HG02943 (cell line): ENCODE measurements at regions not wholly inside any gene's neighbourhood (a gene's known extent, or its start where the extent isn't known, plus 50 kb on each side); places are given as distances from the start of the nearest gene placed in this dataset.

Experiments used
- ATAC-seq: cut with Tn5 transposase; IDR thresholded peaks from one replicate; pipeline ENCODE4 v1.9.1; 2021; ENCODE audit warnings: mild to moderate bottlenecking, low read depth, moderate library complexity; ENCODE audit not compliant: unreplicated experiment

- no peak for ATAC-seq
Measured at GRCh38 chr4:141395246-141395830, 174.6 kb downstream of the ZNF330 start.

GRCh38 chr4:141395919-141396318, 175.2 kb downstream of the ZNF330 start:
- no peak for ATAC-seq

GRCh38 chr4:141402712-141403111, 182.0 kb downstream of the ZNF330 start:
- ATAC-seq: no peak

- no peak for ATAC-seq
Measured at GRCh38 chr4:141403782-141404181, 183.1 kb downstream of the ZNF330 start.

GRCh38 chr4:141406237-141406636, 185.5 kb downstream of the ZNF330 start:
- ATAC-seq: no peak

GRCh38 chr4:141409556-141409955, 188.9 kb downstream of the ZNF330 start:
- ATAC-seq: no peak

- no peak for ATAC-seq
Measured at GRCh38 chr4:141410839-141411238, 190.1 kb downstream of the ZNF330 start.

GRCh38 chr4:141411936-141412335, 191.2 kb downstream of the ZNF330 start:
- ATAC-seq: no peak

- no peak for ATAC-seq
Measured at GRCh38 chr4:141413366-141413765, 192.7 kb downstream of the ZNF330 start.

GRCh38 chr4:141415651-141416050, 195.0 kb downstream of the ZNF330 start:
- ATAC-seq: no peak

GRCh38 chr4:141416219-141416618, 195.5 kb downstream of the ZNF330 start:
- no peak for ATAC-seq

GRCh38 chr4:141416677-141417363, 196.1 kb downstream of the ZNF330 start:
- no peak for ATAC-seq

GRCh38 chr4:141417387-141417786, 196.7 kb downstream of the ZNF330 start:
- no peak for ATAC-seq

- ATAC-seq: no peak
Measured at GRCh38 chr4:141425124-141425523, 204.4 kb downstream of the ZNF330 start.

GRCh38 chr4:141427726-141428296, 207.1 kb downstream of the ZNF330 start:
- no peak for ATAC-seq

GRCh38 chr4:141429933-141430332, 206.4 kb upstream of the IL15 start:
- ATAC-seq: no peak

GRCh38 chr4:141430686-141431085, 205.7 kb upstream of the IL15 start:
- ATAC-seq: no peak

- no peak for ATAC-seq
Measured at GRCh38 chr4:141432000-141432712, 204.2 kb upstream of the IL15 start.

- no peak for ATAC-seq
Measured at GRCh38 chr4:141435446-141436225, 200.7 kb upstream of the IL15 start.

- no peak for ATAC-seq
Measured at GRCh38 chr4:141439223-141439622, 197.2 kb upstream of the IL15 start.

- no peak for ATAC-seq
Measured at GRCh38 chr4:141447761-141448160, 188.6 kb upstream of the IL15 start.
